SK-N-SH (cell line): ENCODE measurements at regions not wholly inside any gene's neighbourhood (a gene's known extent, or its start where the extent isn't known, plus 50 kb on each side); places are given as distances from the start of the nearest gene placed in this dataset.

ENCODE experiments used
- CTCF ChIA-PET: fragments of 300-600, 350-600 bp; formaldehyde crosslinking; extraction: SDS; loops from one replicate; lab custom pipeline; 2021; lab: Yijun Ruan, JAX
- POLR2A ChIA-PET: fragments of 350-600 bp; sonication (Branson Sonifier 250); formaldehyde crosslinking; extraction: SDS; loops from one replicate; lab custom pipeline; 2020; ENCODE audit warnings: antibody characterized with exemption, inconsistent platforms; lab: Yijun Ruan, JAX
- DNase-seq: peaks from one replicate; pipeline ENCODE4 v3.0.0; 2012
- H2AFZ ChIP-seq: fragments of 200-600 bp; sonication (generic); 2 replicates; pipeline ENCODE4 v1.8.1; 2016; ENCODE audit warnings: antibody characterized with exemption, mild to moderate bottlenecking, low read depth
- H3F3A ChIP-seq: fragments of 200-600 bp; sonication (generic); replicated peaks from 2 replicates; pipeline ENCODE3; 2016; ENCODE audit warnings: antibody characterized with exemption, mild to moderate bottlenecking; ENCODE audit not compliant: insufficient read depth
- H3K27ac ChIP-seq, 2 experiments: fragments of 200-500 bp in 1 of 2; fragments of 200-600 bp in 1 of 2; sonication (Bioruptor generic) in 1 of 2; sonication (generic), shearing (Covaris generic) in 1 of 2; 2 replicates each; pipeline versions ENCODE4 v1.5.1 to v1.6.1; 2014 to 2016; ENCODE audit warnings: low read depth in 2 of 2, inconsistent platforms in 1 of 2, low read length in 1 of 2, mild to moderate bottlenecking in 1 of 2, mixed read lengths in 1 of 2
- H3K27me3 ChIP-seq: fragments of 200-600 bp; sonication (generic), shearing (Covaris generic); 2 replicates; pipeline ENCODE4 v1.6.1; 2016; ENCODE audit warnings: mixed run types; ENCODE audit not compliant: insufficient read depth
- H3K36me3 ChIP-seq, 2 experiments: fragments of 200-500 bp in 1 of 2; fragments of 200-600 bp in 1 of 2; sonication (Bioruptor generic) in 1 of 2; sonication (generic) in 1 of 2; replicated peaks in 1 of 2; 2 replicates each; pipeline versions ENCODE3 to v1.5.1; 2014 to 2016; ENCODE audit warnings: low read length in 1 of 2, mild to moderate bottlenecking in 1 of 2; ENCODE audit not compliant: insufficient read depth in 2 of 2, control insufficient read depth in 1 of 2
- H3K4me1 ChIP-seq, 2 experiments: fragments of 200-500 bp in 1 of 2; fragments of 200-600 bp in 1 of 2; sonication (Bioruptor generic) in 1 of 2; sonication (generic), shearing (Covaris generic) in 1 of 2; 2 replicates each; pipeline versions ENCODE4 v1.5.1 to v1.6.1; 2014 to 2016; ENCODE audit warnings: low read depth in 1 of 2, low read length in 1 of 2, mixed run types in 1 of 2; ENCODE audit not compliant: insufficient read depth in 2 of 2, control insufficient read depth in 1 of 2
- H3K4me2 ChIP-seq: fragments of 200-600 bp; sonication (generic), shearing (Covaris generic); 2 replicates; pipeline ENCODE4 v1.6.1; 2017; ENCODE audit warnings: mixed run types
- H3K4me3 ChIP-seq, 2 experiments: fragments of 200-500 bp in 1 of 2; fragments of 200-600 bp in 1 of 2; sonication (Bioruptor generic) in 1 of 2; sonication (generic), shearing (Covaris generic) in 1 of 2; 2 replicates each; pipeline versions ENCODE4 v1.5.1 to v1.8.1; 2014 to 2016; ENCODE audit warnings: low read depth in 2 of 2, inconsistent platforms in 1 of 2, low read length in 1 of 2, mild to moderate bottlenecking in 1 of 2, mixed read lengths in 1 of 2, moderate library complexity in 1 of 2
- H3K79me2 ChIP-seq: fragments of 200-600 bp; sonication (generic); 2 replicates; pipeline ENCODE4 v1.8.1; 2017; ENCODE audit warnings: mild to moderate bottlenecking; ENCODE audit not compliant: insufficient read depth
- H3K9ac ChIP-seq: fragments of 200-600 bp; sonication (generic); 2 replicates; pipeline ENCODE4 v1.6.1; 2017; ENCODE audit warnings: mixed run types
- H3K9me2 ChIP-seq: fragments of 200-600 bp; sonication (generic); 2 replicates; pipeline ENCODE4 v1.6.1; 2017; ENCODE audit warnings: mixed run types
- H3K9me3 ChIP-seq: fragments of 200-600 bp; sonication (generic); 2 replicates; pipeline ENCODE4 v1.6.1; 2017; ENCODE audit warnings: mixed run types, mild to moderate bottlenecking, moderate library complexity
- H4K20me1 ChIP-seq: fragments of 200-600 bp; sonication (generic); 2 replicates; pipeline ENCODE4 v1.6.1; 2017; ENCODE audit warnings: mild to moderate bottlenecking, mixed run types; ENCODE audit not compliant: insufficient read depth
- EZH2phosphoT487 ChIP-seq: fragments of 200-600 bp; sonication (generic); IDR thresholded peaks from 2 replicates; pipeline ENCODE4 v1.6.1; 2017; ENCODE audit warnings: low read depth, mixed run types, mild to moderate bottlenecking, antibody characterized with exemption, moderate library complexity, borderline replicate concordance
- JUND ChIP-seq: IDR thresholded peaks from 2 replicates; pipeline ENCODE4 v1.4.0; 2012
- MXI1 ChIP-seq: IDR thresholded peaks from 2 replicates; pipeline ENCODE4 v1.6.1; 2012; ENCODE audit warnings: mild to moderate bottlenecking, low read depth, low read length, improper control_type of control experiment
- NFIC ChIP-seq: IDR thresholded peaks from 2 replicates; pipeline ENCODE4 v1.4.0; 2012; ENCODE audit warnings: borderline replicate concordance
- NRF1 ChIP-seq: IDR thresholded peaks from 2 replicates; pipeline ENCODE4 v1.6.1; 2012; ENCODE audit warnings: low read depth, mild to moderate bottlenecking, low read length
- POLR2AphosphoS5 ChIP-seq: IDR thresholded peaks from 2 replicates; pipeline ENCODE4 v1.6.1; 2012; ENCODE audit warnings: low read depth, low read length
- RAD21 ChIP-seq: IDR thresholded peaks from 2 replicates; pipeline ENCODE4 v1.6.1; 2012; ENCODE audit warnings: mild to moderate bottlenecking, low read length
- RFX5 ChIP-seq: IDR thresholded peaks from 2 replicates; pipeline ENCODE4 v1.6.1; 2012; ENCODE audit warnings: mild to moderate bottlenecking, improper control_type of control experiment, low read length
- RXRA ChIP-seq: IDR thresholded peaks from 2 replicates; pipeline ENCODE4 v1.4.0; 2012; ENCODE audit warnings: low read depth, mild to moderate bottlenecking, borderline replicate concordance
- SIN3A ChIP-seq: IDR thresholded peaks from 2 replicates; pipeline ENCODE4 v1.6.1; 2012; ENCODE audit warnings: low read depth, mild to moderate bottlenecking, low read length, moderate library complexity, borderline replicate concordance
- TCF12 ChIP-seq: IDR thresholded peaks from 2 replicates; pipeline ENCODE4 v1.4.0; 2012
- YY1 ChIP-seq: IDR thresholded peaks from 2 replicates; pipeline ENCODE4 v1.4.0; 2012; ENCODE audit warnings: low read depth, mild to moderate bottlenecking
- WGBS: methylation state at CpG from one replicate; pipeline ENCODE4 v1.1.6; 2017; ENCODE audit warnings: low lambda C conversion rate; 5-methylcytosine and 5-hydroxymethylcytosine counted together
- TF ChIP-seq, protein P1 (sequence below): IDR thresholded peaks from 2 replicates; pipeline ENCODE4 v1.4.0; 2012; ENCODE audit warnings: low read depth
- TF ChIP-seq, protein P2 (sequence below): IDR thresholded peaks from 2 replicates; pipeline ENCODE4 v1.6.1; 2012; ENCODE audit warnings: mild to moderate bottlenecking, low read depth, low read length, moderate library complexity
- TF ChIP-seq, protein P3 (sequence below): fragments of 150-350 bp; IDR thresholded peaks from 2 replicates; pipeline ENCODE4 v1.6.1; 2017; ENCODE audit warnings: antibody characterized with exemption, low read length, low read depth, borderline replicate concordance
- TF ChIP-seq, protein P4 (sequence below): IDR thresholded peaks from 2 replicates; pipeline ENCODE4 v1.4.0; 2012; ENCODE audit warnings: low read depth, borderline replicate concordance
- TF ChIP-seq, protein P5 (sequence below): fragments of 150-350 bp; IDR thresholded peaks from 2 replicates; pipeline ENCODE4 v1.6.1; 2016; ENCODE audit warnings: mild to moderate bottlenecking, low read depth, low read length
- TF ChIP-seq, protein P6 (sequence below): IDR thresholded peaks from 2 replicates; pipeline ENCODE4 v1.4.0; 2012; ENCODE audit warnings: low read depth, borderline replicate concordance

DNA sequence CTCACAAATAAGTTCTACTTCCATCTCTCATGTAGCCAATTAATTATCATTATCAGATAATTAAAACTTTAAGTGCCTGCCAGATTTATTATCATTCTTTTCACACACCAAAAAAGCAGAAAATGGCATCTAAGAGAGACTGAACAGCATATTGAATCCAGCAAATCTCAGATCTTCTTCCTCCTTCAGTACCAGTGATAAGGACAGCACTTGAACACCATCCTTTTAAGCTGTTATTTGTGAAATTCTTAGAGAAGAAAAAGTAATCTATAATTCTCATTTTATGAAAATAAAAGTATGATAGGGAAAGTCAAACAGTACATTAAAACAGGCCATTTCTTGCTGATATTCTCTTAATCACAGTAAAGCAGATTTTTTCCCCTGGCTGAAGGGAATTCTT, 104.5 kb downstream of the ELAPOR2 start:
- peaks cover 5% of the 10 kb centered on the region for H3F3A ChIP-seq
- no peak for DNase-seq
- H3K4me3 ChIP-seq, result no peak overlapping the region
- no peaks in the 10 kb centered on the region; the same call in 1 of the 2 replicates for H4K20me1 ChIP-seq
- no peak overlapping the region for H3K27ac ChIP-seq
- H3K27me3 ChIP-seq, result no peaks in the 10 kb centered on the region
- peaks cover 12% of the 10 kb centered on the region; the same call in 1 of the 2 replicates for H3K79me2 ChIP-seq
- H2AFZ ChIP-seq, result no peak overlapping the region
- no peaks in the 10 kb centered on the region for H3K9me2 ChIP-seq
- ChIA-PET CTCF (interaction anchor here (1.0 to 2.1 kb wide), 2 partner anchors 12 to 193 kb away, joined by 3 to 4 read pairs; no protein-coding TSS in a partner anchor), POLR2A (no interaction called here)
- H3K9ac ChIP-seq, result no peak overlapping the region
- TF ChIP-seq, protein P1, sequence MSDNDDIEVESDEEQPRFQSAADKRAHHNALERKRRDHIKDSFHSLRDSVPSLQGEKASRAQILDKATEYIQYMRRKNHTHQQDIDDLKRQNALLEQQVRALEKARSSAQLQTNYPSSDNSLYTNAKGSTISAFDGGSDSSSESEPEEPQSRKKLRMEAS, result no peak
- TF ChIP-seq, protein P2, sequence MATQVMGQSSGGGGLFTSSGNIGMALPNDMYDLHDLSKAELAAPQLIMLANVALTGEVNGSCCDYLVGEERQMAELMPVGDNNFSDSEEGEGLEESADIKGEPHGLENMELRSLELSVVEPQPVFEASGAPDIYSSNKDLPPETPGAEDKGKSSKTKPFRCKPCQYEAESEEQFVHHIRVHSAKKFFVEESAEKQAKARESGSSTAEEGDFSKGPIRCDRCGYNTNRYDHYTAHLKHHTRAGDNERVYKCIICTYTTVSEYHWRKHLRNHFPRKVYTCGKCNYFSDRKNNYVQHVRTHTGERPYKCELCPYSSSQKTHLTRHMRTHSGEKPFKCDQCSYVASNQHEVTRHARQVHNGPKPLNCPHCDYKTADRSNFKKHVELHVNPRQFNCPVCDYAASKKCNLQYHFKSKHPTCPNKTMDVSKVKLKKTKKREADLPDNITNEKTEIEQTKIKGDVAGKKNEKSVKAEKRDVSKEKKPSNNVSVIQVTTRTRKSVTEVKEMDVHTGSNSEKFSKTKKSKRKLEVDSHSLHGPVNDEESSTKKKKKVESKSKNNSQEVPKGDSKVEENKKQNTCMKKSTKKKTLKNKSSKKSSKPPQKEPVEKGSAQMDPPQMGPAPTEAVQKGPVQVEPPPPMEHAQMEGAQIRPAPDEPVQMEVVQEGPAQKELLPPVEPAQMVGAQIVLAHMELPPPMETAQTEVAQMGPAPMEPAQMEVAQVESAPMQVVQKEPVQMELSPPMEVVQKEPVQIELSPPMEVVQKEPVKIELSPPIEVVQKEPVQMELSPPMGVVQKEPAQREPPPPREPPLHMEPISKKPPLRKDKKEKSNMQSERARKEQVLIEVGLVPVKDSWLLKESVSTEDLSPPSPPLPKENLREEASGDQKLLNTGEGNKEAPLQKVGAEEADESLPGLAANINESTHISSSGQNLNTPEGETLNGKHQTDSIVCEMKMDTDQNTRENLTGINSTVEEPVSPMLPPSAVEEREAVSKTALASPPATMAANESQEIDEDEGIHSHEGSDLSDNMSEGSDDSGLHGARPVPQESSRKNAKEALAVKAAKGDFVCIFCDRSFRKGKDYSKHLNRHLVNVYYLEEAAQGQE, result peak; percentile 74
- H3K9me3 ChIP-seq, result no peaks in the 10 kb centered on the region
- peaks cover 0 to 2% of the 10 kb centered on the region in 2 experiments; a peak in 2 of 4 replicates for H3K4me1 ChIP-seq
- H3K4me2 ChIP-seq, result no peak overlapping the region
- peaks cover 0 to 8% of the 10 kb centered on the region in 2 experiments for H3K36me3 ChIP-seq

DNA sequence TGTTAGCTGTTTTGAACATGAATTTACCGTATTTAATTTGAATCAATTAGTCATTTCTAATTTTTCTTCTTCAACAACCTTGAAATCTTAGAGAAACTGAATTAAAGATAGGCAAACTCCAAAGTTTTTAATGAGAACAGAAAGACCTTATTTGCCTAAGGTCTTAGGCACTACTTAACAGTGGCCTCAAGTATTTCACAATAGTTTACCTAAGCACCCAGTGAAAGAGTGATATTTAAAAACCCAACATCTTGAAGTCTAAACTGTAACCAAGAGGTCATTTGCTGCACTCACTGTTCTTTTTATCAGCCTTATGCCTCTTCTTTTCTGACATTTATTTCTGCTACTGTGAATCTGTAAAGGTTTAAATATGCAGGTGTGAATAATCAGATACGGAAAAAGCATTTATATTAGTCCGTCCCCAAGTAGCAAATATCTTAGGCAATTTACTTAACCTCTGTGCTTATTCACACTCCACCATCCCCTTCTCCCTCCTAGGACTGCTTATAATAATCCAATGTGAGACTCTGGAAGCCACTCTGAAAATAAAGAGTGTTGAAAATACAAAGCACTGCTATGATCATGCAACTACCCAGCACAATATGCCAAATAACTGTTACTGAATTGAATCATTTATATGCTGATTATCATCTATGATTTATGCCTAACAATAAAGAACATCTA, 105.7 kb downstream of the ELAPOR2 start:
- Histone ChIP-seq H3K4me2 (no peak overlapping the region), H3K27me3 (no peaks in the 10 kb centered on the region), H2AFZ (no peak overlapping the region), H4K20me1 (no peaks in the 10 kb centered on the region; the same call in 1 of the 2 replicates), H3F3A (peaks cover 5% of the 10 kb centered on the region), H3K9me2 (no peaks in the 10 kb centered on the region), H3K4me3 (no peak overlapping the region), H3K36me3 (no peaks in the 10 kb centered on the region), H3K79me2 (peaks cover 12% of the 10 kb centered on the region; the same call in 1 of the 2 replicates), H3K27ac (no peak overlapping the region), H3K4me1 (peaks cover 0 to 6% of the 10 kb centered on the region in 2 experiments; a peak in 2 of 4 replicates), H3K9ac (no peak overlapping the region), H3K9me3 (no peaks in the 10 kb centered on the region)
- no peak for DNase-seq
- CTCF ChIA-PET, result interaction anchor here (1.1 to 2.1 kb wide), 2 partner anchors 13 to 194 kb away, joined by 4 read pairs; no protein-coding TSS in a partner anchor
- WGBS, result 88% methylated on average over 3 of the region's 3 CpGs
- POLR2A ChIA-PET, result no interaction called here
- TF ChIP-seq, protein P3, sequence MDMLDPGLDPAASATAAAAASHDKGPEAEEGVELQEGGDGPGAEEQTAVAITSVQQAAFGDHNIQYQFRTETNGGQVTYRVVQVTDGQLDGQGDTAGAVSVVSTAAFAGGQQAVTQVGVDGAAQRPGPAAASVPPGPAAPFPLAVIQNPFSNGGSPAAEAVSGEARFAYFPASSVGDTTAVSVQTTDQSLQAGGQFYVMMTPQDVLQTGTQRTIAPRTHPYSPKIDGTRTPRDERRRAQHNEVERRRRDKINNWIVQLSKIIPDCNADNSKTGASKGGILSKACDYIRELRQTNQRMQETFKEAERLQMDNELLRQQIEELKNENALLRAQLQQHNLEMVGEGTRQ, result no peak
- TF ChIP-seq JUND (no peak), NFIC (no peak), NRF1 (no peak), TCF12 (no peak), SIN3A (no peak), POLR2AphosphoS5 (no peak), RFX5 (no peak), RAD21 (no peak), MXI1 (no peak), YY1 (no peak), EZH2phosphoT487 (no peak), RXRA (no peak)
- TF ChIP-seq, protein P4, sequence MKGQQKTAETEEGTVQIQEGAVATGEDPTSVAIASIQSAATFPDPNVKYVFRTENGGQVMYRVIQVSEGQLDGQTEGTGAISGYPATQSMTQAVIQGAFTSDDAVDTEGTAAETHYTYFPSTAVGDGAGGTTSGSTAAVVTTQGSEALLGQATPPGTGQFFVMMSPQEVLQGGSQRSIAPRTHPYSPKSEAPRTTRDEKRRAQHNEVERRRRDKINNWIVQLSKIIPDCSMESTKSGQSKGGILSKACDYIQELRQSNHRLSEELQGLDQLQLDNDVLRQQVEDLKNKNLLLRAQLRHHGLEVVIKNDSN, result no peak
- TF ChIP-seq, protein P5, sequence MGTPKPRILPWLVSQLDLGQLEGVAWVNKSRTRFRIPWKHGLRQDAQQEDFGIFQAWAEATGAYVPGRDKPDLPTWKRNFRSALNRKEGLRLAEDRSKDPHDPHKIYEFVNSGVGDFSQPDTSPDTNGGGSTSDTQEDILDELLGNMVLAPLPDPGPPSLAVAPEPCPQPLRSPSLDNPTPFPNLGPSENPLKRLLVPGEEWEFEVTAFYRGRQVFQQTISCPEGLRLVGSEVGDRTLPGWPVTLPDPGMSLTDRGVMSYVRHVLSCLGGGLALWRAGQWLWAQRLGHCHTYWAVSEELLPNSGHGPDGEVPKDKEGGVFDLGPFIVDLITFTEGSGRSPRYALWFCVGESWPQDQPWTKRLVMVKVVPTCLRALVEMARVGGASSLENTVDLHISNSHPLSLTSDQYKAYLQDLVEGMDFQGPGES, result no peak
- TF ChIP-seq, protein P6, sequence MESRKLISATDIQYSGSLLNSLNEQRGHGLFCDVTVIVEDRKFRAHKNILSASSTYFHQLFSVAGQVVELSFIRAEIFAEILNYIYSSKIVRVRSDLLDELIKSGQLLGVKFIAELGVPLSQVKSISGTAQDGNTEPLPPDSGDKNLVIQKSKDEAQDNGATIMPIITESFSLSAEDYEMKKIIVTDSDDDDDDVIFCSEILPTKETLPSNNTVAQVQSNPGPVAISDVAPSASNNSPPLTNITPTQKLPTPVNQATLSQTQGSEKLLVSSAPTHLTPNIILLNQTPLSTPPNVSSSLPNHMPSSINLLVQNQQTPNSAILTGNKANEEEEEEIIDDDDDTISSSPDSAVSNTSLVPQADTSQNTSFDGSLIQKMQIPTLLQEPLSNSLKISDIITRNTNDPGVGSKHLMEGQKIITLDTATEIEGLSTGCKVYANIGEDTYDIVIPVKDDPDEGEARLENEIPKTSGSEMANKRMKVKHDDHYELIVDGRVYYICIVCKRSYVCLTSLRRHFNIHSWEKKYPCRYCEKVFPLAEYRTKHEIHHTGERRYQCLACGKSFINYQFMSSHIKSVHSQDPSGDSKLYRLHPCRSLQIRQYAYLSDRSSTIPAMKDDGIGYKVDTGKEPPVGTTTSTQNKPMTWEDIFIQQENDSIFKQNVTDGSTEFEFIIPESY, result no peak
